ENCODE measurements at regions not wholly inside any gene's neighbourhood (a gene's known extent, or its start where the extent isn't known, plus 50 kb on each side); places are given as distances from the start of the nearest gene placed in this dataset.

GRCh38 chrX:143171703-143172102 lies 146.0 kb downstream of the SPANXN4 start:
- DNase-seq, result no peak

DNA sequence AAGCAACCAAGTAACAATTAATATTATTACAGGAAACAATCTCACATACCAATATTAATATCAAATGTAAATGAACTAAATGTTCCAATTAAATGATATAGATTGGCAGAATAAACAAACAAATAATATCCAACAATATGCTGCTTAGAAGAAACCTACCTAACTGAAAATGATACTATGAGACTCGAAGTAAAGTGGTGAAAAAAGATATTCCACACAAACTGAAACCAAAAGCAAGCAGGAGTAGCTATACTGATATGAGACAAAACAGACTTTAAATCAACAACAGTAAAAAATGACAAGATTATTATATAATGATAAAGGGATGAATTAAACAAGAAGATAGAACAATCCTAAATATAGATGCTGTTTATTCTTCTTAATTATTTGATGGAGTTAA lies 140.1 kb downstream of the SPANXN4 start:
- no peak for DNase-seq

GRCh38 chrX:143139681-143140080 lies 114.0 kb downstream of the SPANXN4 start:
- no peak for DNase-seq

DNA sequence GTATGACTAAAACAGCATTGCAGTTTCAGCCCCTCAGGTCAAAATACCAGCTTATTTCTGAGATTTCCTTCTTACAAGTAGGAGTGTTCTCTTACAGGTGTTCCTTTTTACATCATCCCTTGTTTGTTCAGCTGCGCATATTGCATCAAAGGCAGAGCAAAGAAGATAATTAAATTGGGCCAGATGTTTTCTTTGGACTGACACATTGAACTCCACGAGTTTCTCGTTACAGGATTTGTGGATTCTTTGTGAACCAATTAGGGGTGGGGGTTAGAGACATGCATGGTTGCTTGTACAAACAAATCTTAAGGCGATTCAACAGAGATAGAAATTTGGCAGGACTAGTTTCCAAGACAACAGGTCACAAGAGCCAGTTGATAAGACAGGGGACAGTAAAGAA lies 95.7 kb downstream of the SPANXN4 start:
- DNase-seq, result no peak

DNA sequence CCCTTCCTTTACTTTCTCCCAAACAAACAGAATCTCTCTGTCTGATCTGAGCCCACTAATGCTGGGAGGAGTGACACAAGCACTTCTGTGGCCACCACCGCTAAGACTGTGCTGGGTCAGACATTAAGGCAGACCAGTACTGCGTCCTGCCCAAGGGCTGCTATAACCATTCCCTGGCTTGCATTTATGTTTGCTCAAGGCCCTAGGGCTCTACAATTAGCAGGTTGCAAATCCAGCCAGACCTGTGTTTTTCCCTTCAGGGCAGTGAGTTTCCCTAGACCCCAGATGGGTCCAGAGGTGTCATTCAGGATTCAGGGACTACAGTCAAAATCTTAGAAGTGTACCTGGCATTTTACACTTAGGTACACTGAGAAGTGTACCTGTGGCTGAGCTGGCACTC lies 89.7 kb downstream of the SPANXN4 start:
- no peak for DNase-seq

GRCh38 chrX:143095816-143096215 lies 70.1 kb downstream of the SPANXN4 start:
- DNase-seq, result no peak

DNA sequence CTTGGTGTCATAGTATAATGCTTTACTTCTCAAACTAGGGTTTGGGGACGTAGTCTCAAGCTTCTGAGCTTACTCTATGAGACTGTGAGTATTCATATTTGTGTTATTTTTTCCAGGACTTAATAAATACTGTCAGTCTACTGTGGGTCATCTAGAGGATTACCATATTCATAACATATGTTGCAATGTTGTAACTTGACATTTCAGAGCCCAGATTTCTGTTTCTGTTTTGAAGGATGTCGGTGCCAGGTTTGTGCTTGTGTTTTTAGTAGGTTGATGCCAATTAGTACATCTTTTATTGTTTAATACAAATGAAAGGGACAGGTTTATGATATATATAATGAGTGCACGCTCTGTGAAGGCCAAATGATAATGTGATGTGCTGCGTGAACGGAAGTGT lies 69.6 kb downstream of the SPANXN4 start:
- DNase-seq, result no peak

GRCh38 chrX:143094417-143095023 lies 68.8 kb downstream of the SPANXN4 start:
- DNase-seq, result no peak

Data from hematopoietic multipotent progenitor cell treated with erythropoietin and hydrocortisone succinate and interleukin-3 and kit ligand, for 6 days (in vitro differentiated cells).